K562 (cell line): ENCODE measurements at regions not wholly inside any gene's neighbourhood (a gene's known extent, or its start where the extent isn't known, plus 50 kb on each side); places are given as distances from the start of the nearest gene placed in this dataset.

Source experiments
- ATAC-seq: fragments of 200-7000 bp; cut with Tn5 transposase; 3 replicates; pipeline ENCODE4 v1.9.1; 2020; ENCODE audit warnings: moderate library complexity
- BruUV-seq: library from RNA; stranded (reverse); fragments of 400-500 nt; replicated peaks from 2 replicates; lab custom pipeline; 2021; lab: Mats Ljungman, UMichigan
- CTCF ChIA-PET: fragments of 300-600 bp; formaldehyde crosslinking; extraction: SDS; loops from one replicate; lab custom pipeline; 2021; ENCODE audit warnings: low intra/inter-chr PET ratio; lab: Yijun Ruan, JAX
- POLR2A ChIA-PET: fragments of 300-600, 350-650 bp; sonication (Branson Sonifier 250); formaldehyde crosslinking; extraction: SDS; loops from one replicate; lab custom pipeline; 2021; ENCODE audit warnings: antibody characterized with exemption, inconsistent platforms; lab: Yijun Ruan, JAX
- DNase-seq, 4 experiments: peaks; one replicate each; pipeline versions ENCODE4 v3.0.0 to v3.0.0-alpha.2; 2011 to 2018; ENCODE audit warnings: low spot score in 3 of 4, mixed read lengths in 3 of 4; ENCODE audit errors: extremely low read depth in 1 of 4
- FAIRE-seq: peaks from 2 replicates; lab custom pipeline; 2011; peaks lifted over from hg19 to GRCh38; lab: Jason Lieb, UNC
- H2AFZ ChIP-seq: 2 replicates; pipeline ENCODE4 v1.6.0; 2011; ENCODE audit warnings: low read depth, low read length, control low read depth, inconsistent platforms
- H3K27ac ChIP-seq: fragments of 200-600 bp; 3 replicates; pipeline ENCODE4 v1.8.0; 2011; ENCODE audit warnings: low read depth, mild to moderate bottlenecking, control low read depth, inconsistent platforms, low read length, moderate library complexity, mixed read lengths; ENCODE audit errors: extremely low read depth
- H3K27me3 ChIP-seq, 2 experiments: fragments of 300-600 bp in 1 of 2; 2 replicates in 1 of 2; 3 replicates in 1 of 2; pipeline versions ENCODE4 v1.6.0 to v1.8.0; 2011; ENCODE audit warnings: inconsistent platforms in 2 of 2, low read length in 2 of 2, mild to moderate bottlenecking in 1 of 2, mixed read lengths in 1 of 2, moderate library complexity in 1 of 2; ENCODE audit not compliant: control insufficient read depth in 2 of 2, insufficient read depth in 2 of 2
- H3K36me3 ChIP-seq: fragments of 300-600 bp; 3 replicates; pipeline ENCODE4 v1.8.0; 2011; ENCODE audit warnings: mild to moderate bottlenecking, low read length, inconsistent platforms; ENCODE audit not compliant: control insufficient read depth, insufficient read depth
- H3K4me1 ChIP-seq, 2 experiments: fragments of 200-600 bp in 1 of 2; replicated peaks in 1 of 2; 2 replicates in 1 of 2; 3 replicates in 1 of 2; pipeline versions ENCODE4 v1.5.1 to v1.8.0; 2011; ENCODE audit warnings: inconsistent platforms in 2 of 2, low read length in 2 of 2, mild to moderate bottlenecking in 1 of 2, mixed read lengths in 1 of 2, moderate library complexity in 1 of 2; ENCODE audit not compliant: control insufficient read depth in 2 of 2, insufficient read depth in 2 of 2
- H3K4me2 ChIP-seq: 2 replicates; pipeline ENCODE4 v1.6.1; 2011; ENCODE audit warnings: low read length, control low read depth, inconsistent platforms, mixed read lengths; ENCODE audit not compliant: insufficient read depth
- H3K4me3 ChIP-seq: fragments of 200-600 bp; sonication (generic), shearing (Covaris generic); 2 replicates; pipeline ENCODE4 v1.5.1; 2016; ENCODE audit warnings: control low read depth, inconsistent platforms
- H3K79me2 ChIP-seq: fragments of 200-600 bp; 3 replicates; pipeline ENCODE4 v1.8.0; 2011; ENCODE audit warnings: low read length, inconsistent platforms; ENCODE audit not compliant: control insufficient read depth, insufficient read depth
- H3K9ac ChIP-seq, 2 experiments: 2 replicates each; pipeline versions ENCODE4 v1.6.0 to v1.6.1; 2011; ENCODE audit warnings: low read depth in 2 of 2, low read length in 2 of 2, control low read depth in 1 of 2, inconsistent platforms in 1 of 2, mild to moderate bottlenecking in 1 of 2, mixed read lengths in 1 of 2; ENCODE audit not compliant: insufficient read depth in 1 of 2
- H3K9me1 ChIP-seq: one replicate; pipeline ENCODE4 v1.6.0; 2011; ENCODE audit warnings: inconsistent platforms, mild to moderate bottlenecking, low read length, moderate library complexity; ENCODE audit not compliant: control insufficient read depth, insufficient read depth
- H3K9me3 ChIP-seq: replicated peaks from 2 replicates; pipeline ENCODE4 v1.5.1; 2011; ENCODE audit warnings: low read depth, low read length, inconsistent platforms; ENCODE audit not compliant: control insufficient read depth, insufficient read depth
- H4K20me1 ChIP-seq: replicated peaks from 2 replicates; pipeline ENCODE4 v1.6.1; 2011; ENCODE audit warnings: low read length, inconsistent platforms, mixed read lengths; ENCODE audit not compliant: control insufficient read depth, insufficient read depth
- CC2D1A ChIP-seq: fragments of 450-650 bp; IDR thresholded peaks from 2 replicates; pipeline ENCODE4 v1.6.1; 2017; ENCODE audit warnings: mild to moderate bottlenecking
- HMBOX1 ChIP-seq: sonication (generic); IDR thresholded peaks from 2 replicates; pipeline ENCODE4 v1.6.1; 2016
- SFPQ ChIP-seq: fragments of 200-400 bp; formaldehyde crosslinking; IDR thresholded peaks from 2 replicates; pipeline ENCODE4 v1.6.1; 2017; ENCODE audit warnings: mild to moderate bottlenecking, low read depth, low read length, moderate library complexity
- SLC30A9 ChIP-seq: fragments of 250-450 bp; sonication (Bioruptor Pico); IDR thresholded peaks from 2 replicates; pipeline ENCODE4 v1.8.0; 2022; ENCODE audit warnings: mild to moderate bottlenecking, moderate library complexity
- TBP ChIP-seq: optimal IDR thresholded peaks from 2 replicates; pipeline ENCODE3; 2011; ENCODE audit warnings: low read depth, low read length, improper control_type of control experiment
- WGBS: fragments of 100-300 bp; shearing (Covaris generic); methylation state at CpG from one replicate; pipeline ENCODE4 v1.1.6; 2016; ENCODE audit warnings: low coverage, mixed read lengths; ENCODE audit not compliant: insufficient coverage; ENCODE audit errors: missing lambda C conversion rate; 5-methylcytosine and 5-hydroxymethylcytosine counted together
- in situ Hi-C: fragments of 300-500 bp; cut with MboI; formaldehyde crosslinking; loops from 4 replicates; pipeline ENCODE4 v1.15.0; 2018; ENCODE audit warnings: inconsistent platforms, mixed read lengths
- intact Hi-C: fragments of 100-400 bp; cut with micrococcal nuclease; formaldehyde crosslinking; loops from 2 replicates; pipeline ENCODE4 v1.14.2; 2022
- TF ChIP-seq, protein P1 (sequence below): fragments of 250-450 bp; sonication (Bioruptor Pico); IDR thresholded peaks from 2 replicates; pipeline ENCODE4 v1.4.0; 2020; ENCODE audit warnings: mild to moderate bottlenecking

- TF ChIP-seq HMBOX1, result peak; percentile 38; the same call in 1 of the 2 replicates
- no peak for TF ChIP-seq SFPQ
- TF ChIP-seq TBP, result no peak
- TF ChIP-seq, all 486 proteins: peak for 9
Measured at GRCh38 chr4:10240691-10241090, 124.1 kb upstream of the WDR1 start (continued).

- in situ Hi-C loops, result no loop called here
- H3K27ac ChIP-seq, result peak overlapping the region; percentile 68
- TF ChIP-seq, protein P1, sequence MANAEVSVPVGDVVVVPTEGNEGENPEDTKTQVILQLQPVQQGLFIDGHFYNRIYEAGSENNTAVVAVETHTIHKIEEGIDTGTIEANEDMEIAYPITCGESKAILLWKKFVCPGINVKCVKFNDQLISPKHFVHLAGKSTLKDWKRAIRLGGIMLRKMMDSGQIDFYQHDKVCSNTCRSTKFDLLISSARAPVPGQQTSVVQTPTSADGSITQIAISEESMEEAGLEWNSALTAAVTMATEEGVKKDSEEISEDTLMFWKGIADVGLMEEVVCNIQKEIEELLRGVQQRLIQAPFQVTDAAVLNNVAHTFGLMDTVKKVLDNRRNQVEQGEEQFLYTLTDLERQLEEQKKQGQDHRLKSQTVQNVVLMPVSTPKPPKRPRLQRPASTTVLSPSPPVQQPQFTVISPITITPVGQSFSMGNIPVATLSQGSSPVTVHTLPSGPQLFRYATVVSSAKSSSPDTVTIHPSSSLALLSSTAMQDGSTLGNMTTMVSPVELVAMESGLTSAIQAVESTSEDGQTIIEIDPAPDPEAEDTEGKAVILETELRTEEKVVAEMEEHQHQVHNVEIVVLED (CRISPR knock-in tag), result no peak
- TF ChIP-seq CC2D1A, result no peak
- TF ChIP-seq SLC30A9 (CRISPR knock-in tag), result no peak
Measured at GRCh38 chr4:10239982-10240654, 123.5 kb upstream of the WDR1 start.

More at GRCh38 chr4:10239982-10240654, 123.5 kb upstream of the WDR1 start:
- no TSS peak for BruUV-seq
- H3K79me2 ChIP-seq, result no peaks in the 10 kb centered on the region
- peak overlapping the region in 1 of 2 experiments; percentile 44; a peak in 2 of 4 replicates for H3K9ac ChIP-seq
- peaks cover 4 to 53% of the 10 kb centered on the region in 2 experiments; a peak in 4 of 5 replicates for H3K4me1 ChIP-seq
- DNase-seq (peak; percentile 76 to 89 (median 82)), ATAC-seq (peak; percentile 87), FAIRE-seq (peak; percentile 81)
- 15% methylated on average over 7 of the region's 7 CpGs for WGBS
- H2AFZ ChIP-seq, result peak overlapping the region; percentile 87
- H4K20me1 ChIP-seq, result no peaks in the 10 kb centered on the region
- H3K4me3 ChIP-seq, result no peak overlapping the region
- no peaks in the 10 kb centered on the region for H3K27me3 ChIP-seq
- H3K36me3 ChIP-seq, result no peaks in the 10 kb centered on the region; the same call in 2 of the 3 replicates
- intact Hi-C loops, result loop anchor here (2.0 to 5.0 kb wide), 4 partner anchors 38 to 87 kb away; no protein-coding TSS in a partner anchor
- ChIA-PET CTCF (no interaction called here), POLR2A (interaction anchor here (0.6 to 1.9 kb wide), 8 partner anchors 9 to 121 kb away, joined by 3 to 6 read pairs (median 4); no protein-coding TSS in a partner anchor)
- H3K9me3 ChIP-seq, result no peaks in the 10 kb centered on the region
- peak overlapping the region; percentile 47 for H3K4me2 ChIP-seq
- no peaks in the 10 kb centered on the region for H3K9me1 ChIP-seq
